GM12878 (cell line): ENCODE measurements at regions not wholly inside any gene's neighbourhood (a gene's known extent, or its start where the extent isn't known, plus 50 kb on each side); places are given as distances from the start of the nearest gene placed in this dataset.

Experiments
- ATAC-seq: fragments of 200-7000 bp; cut with Tn5 transposase; 3 replicates; pipeline ENCODE4 v1.9.1; 2020; ENCODE audit warnings: mild to moderate bottlenecking, moderate library complexity
- BruUV-seq: library from RNA; stranded (reverse); fragments of 400-500 nt; replicated peaks from 2 replicates; lab custom pipeline; 2021; lab: Mats Ljungman, UMichigan
- CTCF ChIA-PET: fragments of 300-600 bp; sonication (Branson Sonifier 250); formaldehyde crosslinking; extraction: SDS; loops from one replicate; lab custom pipeline; 2021; ENCODE audit warnings: inconsistent platforms; lab: Yijun Ruan, JAX
- POLR2A ChIA-PET: fragments of 350-600 bp; formaldehyde crosslinking; extraction: SDS; loops from one replicate; lab custom pipeline; 2021; ENCODE audit warnings: inconsistent platforms; lab: Charles Lee
- RAD21 ChIA-PET: fragments of 300-600 bp; sonication (Branson Sonifier 250); formaldehyde crosslinking; loops from one replicate; lab custom pipeline; 2023; ENCODE audit warnings: antibody characterized with exemption; ENCODE audit not compliant: unreplicated experiment; lab: Charles Lee
- SMC1A ChIA-PET: fragments of 300-600 bp; sonication (Branson Sonifier 250); formaldehyde crosslinking; loops from one replicate; lab custom pipeline; 2023; ENCODE audit not compliant: unreplicated experiment, uncharacterized antibody; lab: Charles Lee
- DNase-seq: peaks from one replicate; pipeline ENCODE4 v3.0.0-alpha.2; 2011; ENCODE audit warnings: low read depth, low spot score
- FAIRE-seq: peaks from 3 replicates; lab custom pipeline; 2011; peaks lifted over from hg19 to GRCh38; lab: Jason Lieb, UNC
- H2AFZ ChIP-seq: 2 replicates; pipeline ENCODE4 v1.6.0; 2011; ENCODE audit warnings: low read depth, low read length, control low read depth; ENCODE audit not compliant: control insufficient read depth
- H3K27ac ChIP-seq: 2 replicates; pipeline ENCODE4 v1.5.1; 2011; ENCODE audit warnings: control low read depth; ENCODE audit not compliant: control insufficient read depth, insufficient read depth
- H3K27me3 ChIP-seq, 2 experiments: replicated peaks in 1 of 2; 2 replicates each; pipeline versions ENCODE4 v1.6.0 to v1.6.1; 2011; ENCODE audit warnings: low read length in 1 of 2; ENCODE audit not compliant: control insufficient read depth in 2 of 2, insufficient read depth in 2 of 2
- H3K36me3 ChIP-seq, 2 experiments: 2 replicates each; pipeline ENCODE4 v1.5.1; 2011; ENCODE audit warnings: low read length in 1 of 2; ENCODE audit not compliant: control insufficient read depth in 2 of 2, insufficient read depth in 2 of 2
- H3K4me1 ChIP-seq: 2 replicates; pipeline ENCODE4 v1.6.1; 2011; ENCODE audit warnings: mild to moderate bottlenecking, low read length, moderate library complexity, mixed read lengths; ENCODE audit not compliant: control insufficient read depth, insufficient read depth
- H3K4me2 ChIP-seq: 2 replicates; pipeline ENCODE4 v1.6.0; 2011; ENCODE audit warnings: control low read depth; ENCODE audit not compliant: control insufficient read depth, insufficient read depth
- H3K4me3 ChIP-seq: fragments of 200-600 bp; sonication (generic); 2 replicates; pipeline ENCODE4 v1.5.1; 2016
- H3K79me2 ChIP-seq: 2 replicates; pipeline ENCODE4 v1.6.0; 2011; ENCODE audit warnings: low read length; ENCODE audit not compliant: control insufficient read depth, insufficient read depth
- H3K9ac ChIP-seq: 2 replicates; pipeline ENCODE4 v1.8.0; 2011; ENCODE audit warnings: low read length, control low read depth, mixed read lengths; ENCODE audit not compliant: control insufficient read depth, insufficient read depth
- H3K9me3 ChIP-seq: replicated peaks from 3 replicates; pipeline ENCODE4 v1.5.1; 2011; ENCODE audit warnings: mild to moderate bottlenecking, low read length; ENCODE audit not compliant: control insufficient read depth, insufficient read depth
- H4K20me1 ChIP-seq: 2 replicates; pipeline ENCODE4 v1.6.0; 2011; ENCODE audit not compliant: control insufficient read depth, insufficient read depth
- ASH2L ChIP-seq: fragments of 300-600, 200-600 bp; sonication (generic); IDR thresholded peaks from 2 replicates; pipeline ENCODE4 v1.6.1; 2017; ENCODE audit warnings: low read depth, mild to moderate bottlenecking, borderline replicate concordance
- BCL3 ChIP-seq: IDR thresholded peaks from 2 replicates; pipeline ENCODE4 v1.6.1; 2011; ENCODE audit warnings: borderline replicate concordance, low read depth, mild to moderate bottlenecking, moderate library complexity, low read length; ENCODE audit not compliant: insufficient read depth, poor library complexity, severe bottlenecking
- CEBPB ChIP-seq, 2 experiments: fragments of 150-350 bp in 1 of 2; IDR thresholded peaks; 2 replicates each; pipeline ENCODE4 v1.6.1; 2012 to 2014; ENCODE audit warnings: low read depth in 2 of 2, low read length in 2 of 2, borderline replicate concordance in 1 of 2, inconsistent platforms in 1 of 2
- CHD1 ChIP-seq: IDR thresholded peaks from 2 replicates; pipeline ENCODE4 v1.6.1; 2012; ENCODE audit warnings: low read depth, low read length, improper control_type of control experiment
- ETV6 ChIP-seq, 2 experiments: fragments of 450-650 bp in 1 of 2; IDR thresholded peaks in 1 of 2; conservative IDR thresholded peaks in 1 of 2; 2 replicates each; pipeline ENCODE4 v1.6.1; 2014; ENCODE audit warnings: antibody characterized with exemption in 1 of 2, borderline replicate concordance in 1 of 2, low read depth in 1 of 2, mild to moderate bottlenecking in 1 of 2, moderate library complexity in 1 of 2
- FOXM1 ChIP-seq: IDR thresholded peaks from 2 replicates; pipeline ENCODE4 v1.6.1; 2012; ENCODE audit warnings: low read depth, mild to moderate bottlenecking, inconsistent platforms, low read length, moderate library complexity
- IKZF1 ChIP-seq: fragments of 450-650 bp; conservative IDR thresholded peaks from 2 replicates; pipeline ENCODE4 v1.6.1; 2017; ENCODE audit warnings: antibody characterized with exemption, mild to moderate bottlenecking
- KAT2A ChIP-seq: conservative IDR thresholded peaks from 2 replicates; pipeline ENCODE4 v1.6.1; 2011; ENCODE audit warnings: low read depth, low read length; ENCODE audit not compliant: control insufficient read depth
- MTA2 ChIP-seq: fragments of 450-650 bp; IDR thresholded peaks from 2 replicates; pipeline ENCODE4 v1.6.1; 2016; ENCODE audit warnings: low read depth, mild to moderate bottlenecking, moderate library complexity
- RELB ChIP-seq: fragments of 450-650 bp; IDR thresholded peaks from 2 replicates; pipeline ENCODE4 v1.6.1; 2017; ENCODE audit warnings: low read depth, mild to moderate bottlenecking, moderate library complexity
- RUNX3 ChIP-seq: IDR thresholded peaks from 2 replicates; pipeline ENCODE4 v1.6.1; 2012; ENCODE audit warnings: low read length, inconsistent platforms
- SREBF2 ChIP-seq: IDR thresholded peaks from 2 replicates; pipeline ENCODE4 v1.6.1; 2012; ENCODE audit warnings: mild to moderate bottlenecking, low read length
- STAT1 ChIP-seq: fragments of 450-650 bp; conservative IDR thresholded peaks from 2 replicates; pipeline ENCODE4 v1.6.1; 2014; ENCODE audit warnings: antibody characterized with exemption, mild to moderate bottlenecking
- STAT3 ChIP-seq: IDR thresholded peaks from 2 replicates; pipeline ENCODE4 v1.6.1; 2011; ENCODE audit warnings: low read depth, low read length, improper control_type of control experiment
- TCF3 ChIP-seq: IDR thresholded peaks from 2 replicates; pipeline ENCODE4 v1.6.1; 2012; ENCODE audit warnings: low read depth, mild to moderate bottlenecking, low read length, borderline replicate concordance; ENCODE audit not compliant: insufficient read depth
- WRNIP1 ChIP-seq: IDR thresholded peaks from 2 replicates; pipeline ENCODE4 v1.6.1; 2011; ENCODE audit warnings: low read depth, low read length, improper control_type of control experiment, borderline replicate concordance
- ZSCAN29 ChIP-seq: fragments of 450-650 bp; IDR thresholded peaks from 2 replicates; pipeline ENCODE4 v1.6.1; 2017; ENCODE audit warnings: mild to moderate bottlenecking, moderate library complexity
- WGBS: methylation state at CpG from one replicate; pipeline ENCODE4 v1.1.6; 2016; ENCODE audit warnings: low lambda C conversion rate; ENCODE audit not compliant: insufficient replicate concordance, insufficient coverage; ENCODE audit errors: missing lambda C conversion rate; 5-methylcytosine and 5-hydroxymethylcytosine counted together
- in situ Hi-C: fragments of 300-500 bp; cut with MboI; formaldehyde crosslinking; loops from 9 replicates; pipeline ENCODE4 v1.14.3; 2018; ENCODE audit warnings: mixed read lengths
- intact Hi-C: fragments of 100-400 bp; cut with micrococcal nuclease; formaldehyde crosslinking; loops from one replicate; pipeline ENCODE4 v1.14.2; 2022; ENCODE audit not compliant: unreplicated experiment

GRCh38 chr3:181855825-181856224 is 144.1 kb downstream of the SOX2 start:
- Histone ChIP-seq H3K4me1 (no peaks in the 10 kb centered on the region), H3K4me2 (no peak overlapping the region), H3K27me3 (no peaks in the 10 kb centered on the region), H2AFZ (no peak overlapping the region), H3K79me2 (no peaks in the 10 kb centered on the region), H3K36me3 (no peaks in the 10 kb centered on the region), H3K4me3 (no peak overlapping the region), H3K27ac (no peak overlapping the region), H3K9ac (no peak overlapping the region), H3K9me3 (no peaks in the 10 kb centered on the region), H4K20me1 (no peaks in the 10 kb centered on the region)
- CTCF ChIA-PET = no interaction called here
- TF ChIP-seq WRNIP1 (no peak), RUNX3 (peak; percentile 43; the same call in 1 of the 2 replicates)
- intact Hi-C loops (no loop called here), in situ Hi-C loops (no loop called here)
- DNase-seq (no peak), FAIRE-seq (no peak), ATAC-seq (no peak)
- SMC1A ChIA-PET = interaction anchor here (0.7 kb wide), 1 partner anchor 264 kb away, joined by 3 read pairs; no protein-coding TSS in a partner anchor
- RAD21 ChIA-PET = no interaction called here
- WGBS = 92% methylated on average over 2 of the region's 2 CpGs
- no TSS peak for BruUV-seq
- POLR2A ChIA-PET = interaction anchor here (0.6 kb wide), 1 partner anchor 14 kb away, joined by 3 read pairs; no protein-coding TSS in a partner anchor

- Histone ChIP-seq H4K20me1 (no peaks in the 10 kb centered on the region), H3K4me2 (no peak overlapping the region), H3K4me3 (no peak overlapping the region), H3K9me3 (no peaks in the 10 kb centered on the region), H3K36me3 (no peaks in the 10 kb centered on the region), H3K27me3 (no peaks in the 10 kb centered on the region), H3K9ac (no peak overlapping the region), H3K27ac (no peak overlapping the region), H3K4me1 (no peaks in the 10 kb centered on the region), H2AFZ (no peak overlapping the region), H3K79me2 (no peaks in the 10 kb centered on the region)
- RAD21 ChIA-PET = no interaction called here
- POLR2A ChIA-PET = no interaction called here
- no peak for FAIRE-seq
- BruUV-seq = no TSS peak
- intact Hi-C loops = no loop called here
- 60% methylated on average over 4 of the region's 4 CpGs for WGBS
- SMC1A ChIA-PET = no interaction called here
- no peak for DNase-seq
- ATAC-seq = no peak
- CTCF ChIA-PET = no interaction called here
- in situ Hi-C loops = no loop called here
- TF ChIP-seq STAT3 (no peak), IKZF1 (no peak), SREBF2 (no peak), ETV6 (conservative IDR thresholded peaks at IDR 0.05 in 1 of 2, IDR thresholded peaks at IDR 0.05 in 1 of 2; ENCODE audit: borderline replicate concordance in 1 of 2, low read depth in 1 of 2) (no peak), FOXM1 (no peak), CHD1 (no peak), RELB (no peak), ZSCAN29 (no peak), CEBPB (IDR thresholded peaks at IDR 0.05; ENCODE audit: borderline replicate concordance in 1 of 2, low read depth in 2 of 2, low read length in 2 of 2) (no peak), KAT2A (no peak), STAT1 (no peak), BCL3 (no peak), MTA2 (no peak), TCF3 (no peak), ASH2L (no peak)
These were observed 147.8 kb downstream of the SOX2 start for GRCh38 chr3:181859518-181859917.
